ENCODE measurements at regions not wholly inside any gene's neighbourhood (a gene's known extent, or its start where the extent isn't known, plus 50 kb on each side); places are given as distances from the start of the nearest gene placed in this dataset.

GRCh38 chrX:3244203-3244743 is 102.2 kb downstream of the MXRA5 start:
- no peak for TF ChIP-seq ZNF654 (tag by site-specific recombination; IDR thresholded peaks at IDR 0.05; ENCODE audit: low read depth)
- TF ChIP-seq ZNF140 (tag by site-specific recombination; IDR thresholded peaks at IDR 0.05): no peak
- TF ChIP-seq SP7 (tag by site-specific recombination; IDR thresholded peaks at IDR 0.05): no peak
- TF ChIP-seq SP2 (tag by site-specific recombination; IDR thresholded peaks at IDR 0.05): no peak
- TF ChIP-seq ZNF366 (tag by site-specific recombination; conservative IDR thresholded peaks at IDR 0.05): no peak
- TF ChIP-seq ZFHX2 (tag by site-specific recombination; conservative IDR thresholded peaks at IDR 0.05): no peak
- no peak for TF ChIP-seq ELK4 (IDR thresholded peaks at IDR 0.05; ENCODE audit: borderline replicate concordance, low read depth, low read length)
- no peak for TF ChIP-seq OSR2 (tag by site-specific recombination; IDR thresholded peaks at IDR 0.05)
- TF ChIP-seq OVOL3 (tag by site-specific recombination; IDR thresholded peaks at IDR 0.05): no peak
- TF ChIP-seq KLF17 (tag by site-specific recombination; IDR thresholded peaks at IDR 0.05): no peak
- TF ChIP-seq KLF8 (tag by site-specific recombination; IDR thresholded peaks at IDR 0.05): no peak
- TF ChIP-seq KLF7 (tag by site-specific recombination; IDR thresholded peaks at IDR 0.05; ENCODE audit: borderline replicate concordance): no peak
- TF ChIP-seq ZNF132 (tag by site-specific recombination; IDR thresholded peaks at IDR 0.05; ENCODE audit: borderline replicate concordance): no peak
- H3K4me3 ChIP-seq (ENCODE audit: low read depth, low read length): no peak overlapping the region
- no peaks in the 10 kb centered on the region for H3K9me3 ChIP-seq (ENCODE audit: control insufficient read depth, insufficient read depth, low read depth, low read length)
- no peak overlapping the region for H3K27ac ChIP-seq (ENCODE audit: extremely low read depth, low read depth, low read length)
- CTCF ChIA-PET: no interaction called here
- H3K4me1 ChIP-seq (ENCODE audit: control insufficient read depth, insufficient read depth, low read length): no peaks in the 10 kb centered on the region
- POLR2A ChIA-PET: no interaction called here
- H3K36me3 ChIP-seq (ENCODE audit: control insufficient read depth in 2 of 2, insufficient read depth in 1 of 2, low read length in 2 of 2): no peaks in the 10 kb centered on the region

- CTCF ChIA-PET: interaction anchor here (0.6 kb wide), 2 partner anchors 137 to 247 kb away, joined by 3 to 8 read pairs; no protein-coding TSS in a partner anchor
- no peak for TF ChIP-seq ZNF10 (tag by site-specific recombination; IDR thresholded peaks at IDR 0.05)
- no peak for TF ChIP-seq ZSCAN23 (tag by site-specific recombination; IDR thresholded peaks at IDR 0.05)
- TF ChIP-seq IKZF3 (tag by site-specific recombination; IDR thresholded peaks at IDR 0.05): no peak
- no peak for TF ChIP-seq ZNF26 (tag by site-specific recombination; IDR thresholded peaks at IDR 0.05)
- TF ChIP-seq ZNF202 (tag by site-specific recombination; IDR thresholded peaks at IDR 0.05; ENCODE audit: borderline replicate concordance): no peak
- no peak for TF ChIP-seq OVOL3 (tag by site-specific recombination; IDR thresholded peaks at IDR 0.05)
- no peak for TF ChIP-seq ZBTB48 (tag by site-specific recombination; IDR thresholded peaks at IDR 0.05)
- TF ChIP-seq ZNF785 (tag by site-specific recombination; IDR thresholded peaks at IDR 0.05): no peak
- TF ChIP-seq ZNF155 (tag by site-specific recombination; IDR thresholded peaks at IDR 0.05): no peak
- TF ChIP-seq REPIN1 (tag by site-specific recombination; IDR thresholded peaks at IDR 0.05; ENCODE audit: low read depth): no peak
- no peak for TF ChIP-seq ZNF560 (tag by site-specific recombination; IDR thresholded peaks at IDR 0.05; ENCODE audit: borderline replicate concordance)
- no peak for TF ChIP-seq INSM2 (tag by site-specific recombination; IDR thresholded peaks at IDR 0.05)
- no peak for TF ChIP-seq SCRT1 (tag by site-specific recombination; IDR thresholded peaks at IDR 0.05; ENCODE audit: borderline replicate concordance)
- no peak for TF ChIP-seq ZBTB44 (tag by site-specific recombination; IDR thresholded peaks at IDR 0.05)
- no peak for TF ChIP-seq KLF9 (tag by site-specific recombination; IDR thresholded peaks at IDR 0.05; ENCODE audit: low read depth)
- no peaks in the 10 kb centered on the region for H3K36me3 ChIP-seq (ENCODE audit: control insufficient read depth in 2 of 2, insufficient read depth in 1 of 2, low read length in 2 of 2)
- H3K27ac ChIP-seq (ENCODE audit: extremely low read depth, low read depth, low read length): no peak overlapping the region
- H3K9me3 ChIP-seq (ENCODE audit: control insufficient read depth, insufficient read depth, low read depth, low read length): no peaks in the 10 kb centered on the region
- no peaks in the 10 kb centered on the region for H3K4me1 ChIP-seq (ENCODE audit: control insufficient read depth, insufficient read depth, low read length)
- POLR2A ChIA-PET: no interaction called here
- H3K4me3 ChIP-seq (ENCODE audit: low read depth, low read length): no peak overlapping the region
These were observed 114.1 kb downstream of the MXRA5 start for GRCh38 chrX:3232262-3232923.

All from HEK293 (cell line).